ENCODE measurements at regions not wholly inside any gene's neighbourhood (a gene's known extent, or its start where the extent isn't known, plus 50 kb on each side); places are given as distances from the start of the nearest gene placed in this dataset.

- no peak for DNase-seq (ENCODE audit: low read depth)
- TF ChIP-seq CTCF (conservative IDR thresholded peaks at IDR 0.05; ENCODE audit: low read depth, low read length): no peak
- H3K4me3 ChIP-seq (ENCODE audit: low read depth, low read length): no peak overlapping the region
These were observed 624.8 kb downstream of the LIG4 start for GRCh38 chr13:107590556-107590955.

- no peak for DNase-seq (ENCODE audit: low read depth)
- no peak for TF ChIP-seq CTCF (conservative IDR thresholded peaks at IDR 0.05; ENCODE audit: low read depth, low read length)
- H3K4me3 ChIP-seq (ENCODE audit: low read depth, low read length): no peak overlapping the region
These were observed 627.7 kb downstream of the LIG4 start for GRCh38 chr13:107587681-107588080.

- no peak overlapping the region for H3K4me3 ChIP-seq (ENCODE audit: low read depth, low read length)
- no peak for DNase-seq (ENCODE audit: low read depth)
- TF ChIP-seq CTCF (conservative IDR thresholded peaks at IDR 0.05; ENCODE audit: low read depth, low read length): no peak
These were observed 629.1 kb downstream of the LIG4 start for GRCh38 chr13:107586216-107586615.

GRCh38 chr13:107585469-107586180 lies 629.7 kb downstream of the LIG4 start:
- no peak overlapping the region for H3K4me3 ChIP-seq (ENCODE audit: low read depth, low read length)
- DNase-seq (ENCODE audit: low read depth): no peak
- no peak for TF ChIP-seq CTCF (conservative IDR thresholded peaks at IDR 0.05; ENCODE audit: low read depth, low read length)

GRCh38 chr13:107582171-107582570 lies 633.2 kb downstream of the LIG4 start:
- no peak for DNase-seq (ENCODE audit: low read depth)
- no peak overlapping the region for H3K4me3 ChIP-seq (ENCODE audit: low read depth, low read length)
- TF ChIP-seq CTCF (conservative IDR thresholded peaks at IDR 0.05; ENCODE audit: low read depth, low read length): no peak

- no peak for DNase-seq (ENCODE audit: low read depth)
- H3K4me3 ChIP-seq (ENCODE audit: low read depth, low read length): no peak overlapping the region
- no peak for TF ChIP-seq CTCF (conservative IDR thresholded peaks at IDR 0.05; ENCODE audit: low read depth, low read length)
These were observed 634.5 kb downstream of the LIG4 start for GRCh38 chr13:107580741-107581412.

- DNase-seq (ENCODE audit: low read depth): no peak
- no peak overlapping the region for H3K4me3 ChIP-seq (ENCODE audit: low read depth, low read length)
- TF ChIP-seq CTCF (conservative IDR thresholded peaks at IDR 0.05; ENCODE audit: low read depth, low read length): no peak
These were observed 638.9 kb downstream of the LIG4 start for GRCh38 chr13:107576430-107576829.
